ENCODE measurements at regions not wholly inside any gene's neighbourhood (a gene's known extent, or its start where the extent isn't known, plus 50 kb on each side); places are given as distances from the start of the nearest gene placed in this dataset.

DNA sequence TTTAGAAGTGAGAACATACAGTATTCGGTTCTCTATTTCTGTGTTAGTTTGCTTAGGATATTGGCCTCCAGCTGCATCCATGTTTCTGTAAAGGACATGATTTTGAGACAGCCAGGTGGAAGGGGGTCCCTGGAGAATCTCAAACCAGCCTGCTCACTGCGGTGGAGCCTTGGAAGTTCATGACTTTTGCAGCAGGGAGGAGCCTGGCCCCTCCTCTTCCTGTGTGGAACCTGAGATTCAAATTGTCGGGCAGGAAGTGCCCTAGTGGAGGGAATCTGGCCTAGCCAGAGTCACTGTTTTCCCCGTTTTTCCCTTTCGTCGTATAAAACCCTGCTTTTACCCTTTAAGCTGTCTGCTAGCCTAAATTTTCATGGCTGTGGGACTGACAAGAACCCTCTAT, 762.6 kb downstream of the PCDH18 start:
- TF ChIP-seq POLR2A (IDR thresholded peaks at IDR 0.05) = no peak
- TF ChIP-seq, protein P1, sequence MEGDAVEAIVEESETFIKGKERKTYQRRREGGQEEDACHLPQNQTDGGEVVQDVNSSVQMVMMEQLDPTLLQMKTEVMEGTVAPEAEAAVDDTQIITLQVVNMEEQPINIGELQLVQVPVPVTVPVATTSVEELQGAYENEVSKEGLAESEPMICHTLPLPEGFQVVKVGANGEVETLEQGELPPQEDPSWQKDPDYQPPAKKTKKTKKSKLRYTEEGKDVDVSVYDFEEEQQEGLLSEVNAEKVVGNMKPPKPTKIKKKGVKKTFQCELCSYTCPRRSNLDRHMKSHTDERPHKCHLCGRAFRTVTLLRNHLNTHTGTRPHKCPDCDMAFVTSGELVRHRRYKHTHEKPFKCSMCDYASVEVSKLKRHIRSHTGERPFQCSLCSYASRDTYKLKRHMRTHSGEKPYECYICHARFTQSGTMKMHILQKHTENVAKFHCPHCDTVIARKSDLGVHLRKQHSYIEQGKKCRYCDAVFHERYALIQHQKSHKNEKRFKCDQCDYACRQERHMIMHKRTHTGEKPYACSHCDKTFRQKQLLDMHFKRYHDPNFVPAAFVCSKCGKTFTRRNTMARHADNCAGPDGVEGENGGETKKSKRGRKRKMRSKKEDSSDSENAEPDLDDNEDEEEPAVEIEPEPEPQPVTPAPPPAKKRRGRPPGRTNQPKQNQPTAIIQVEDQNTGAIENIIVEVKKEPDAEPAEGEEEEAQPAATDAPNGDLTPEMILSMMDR (IDR thresholded peaks at IDR 0.05) = no peak
- TF ChIP-seq POLR2AphosphoS5 (IDR thresholded peaks at IDR 0.05) = no peak
- TF ChIP-seq EP300 (IDR thresholded peaks at IDR 0.05) = no peak
